ENCODE measurements at regions not wholly inside any gene's neighbourhood (a gene's known extent, or its start where the extent isn't known, plus 50 kb on each side); places are given as distances from the start of the nearest gene placed in this dataset.

DNA sequence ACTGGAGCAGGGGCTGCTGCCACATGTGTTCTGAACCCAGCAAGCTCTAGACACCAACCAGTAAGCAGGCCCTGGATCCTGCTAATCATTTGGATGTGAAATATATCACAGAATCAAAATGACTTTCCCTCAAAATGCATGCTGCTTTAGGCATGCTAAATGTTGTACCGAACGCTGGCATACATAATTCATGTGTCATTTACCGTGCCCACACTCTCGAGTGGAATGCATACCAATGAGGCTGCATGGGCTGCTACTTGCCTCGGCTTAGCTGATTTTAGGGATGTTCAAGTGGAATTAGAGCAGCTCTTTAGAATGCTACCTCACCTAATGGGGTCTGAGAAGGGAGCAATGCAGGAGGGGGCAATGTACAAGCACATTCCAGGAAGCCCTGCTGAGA lies 509.6 kb upstream of the RAB6C start:
- Mint-ChIP-seq H3K27ac (ENCODE audit: unreplicated experiment) (no peak overlapping the region), H3K4me3 (ENCODE audit: unreplicated experiment) (no peak overlapping the region)
- TF ChIP-seq CTCF (IDR thresholded peaks at IDR 0.05; ENCODE audit: partially characterized antibody, unreplicated experiment), result no peak

GRCh38 chr2:129478902-129479517 lies 500.5 kb upstream of the RAB6C start:
- Mint-ChIP-seq H3K36me3 (ENCODE audit: unreplicated experiment) (no peaks in the 10 kb centered on the region), H3K4me1 (ENCODE audit: low read depth, unreplicated experiment) (peaks cover 4% of the 10 kb centered on the region), H3K9me3 (ENCODE audit: unreplicated experiment) (peaks cover 1% of the 10 kb centered on the region), H3K27ac (ENCODE audit: unreplicated experiment) (no peak overlapping the region), H3K4me3 (ENCODE audit: unreplicated experiment) (no peak overlapping the region), H3K27me3 (ENCODE audit: unreplicated experiment) (no peaks in the 10 kb centered on the region)
- DNase-seq, result no peak
- no peak for TF ChIP-seq CTCF (IDR thresholded peaks at IDR 0.05; ENCODE audit: partially characterized antibody, unreplicated experiment)

More for the DNA sequence above, 509.6 kb upstream of the RAB6C start:
- Mint-ChIP-seq H3K9me3 (ENCODE audit: unreplicated experiment) (peaks cover 4% of the 10 kb centered on the region), H3K36me3 (ENCODE audit: unreplicated experiment) (peaks cover 1% of the 10 kb centered on the region), H3K4me1 (ENCODE audit: low read depth, unreplicated experiment) (no peaks in the 10 kb centered on the region), H3K27me3 (ENCODE audit: unreplicated experiment) (peaks cover 6% of the 10 kb centered on the region)
- no peak for DNase-seq

- peaks cover 1% of the 10 kb centered on the region for H3K9me3 Mint-ChIP-seq (ENCODE audit: unreplicated experiment)
- no peaks in the 10 kb centered on the region for H3K27me3 Mint-ChIP-seq (ENCODE audit: unreplicated experiment)
- peaks cover 5% of the 10 kb centered on the region for H3K4me1 Mint-ChIP-seq (ENCODE audit: low read depth, unreplicated experiment)
- H3K27ac Mint-ChIP-seq (ENCODE audit: unreplicated experiment), result no peak overlapping the region
- H3K36me3 Mint-ChIP-seq (ENCODE audit: unreplicated experiment), result no peaks in the 10 kb centered on the region
- H3K4me3 Mint-ChIP-seq (ENCODE audit: unreplicated experiment), result no peak overlapping the region
- DNase-seq, result no peak
- TF ChIP-seq CTCF (IDR thresholded peaks at IDR 0.05; ENCODE audit: partially characterized antibody, unreplicated experiment), result no peak
These were observed 499.6 kb upstream of the RAB6C start for GRCh38 chr2:129479892-129480291.

- no peaks in the 10 kb centered on the region for H3K27me3 Mint-ChIP-seq (ENCODE audit: unreplicated experiment)
- no peak for TF ChIP-seq CTCF (IDR thresholded peaks at IDR 0.05; ENCODE audit: partially characterized antibody, unreplicated experiment)
- no peak overlapping the region for H3K4me3 Mint-ChIP-seq (ENCODE audit: unreplicated experiment)
- no peaks in the 10 kb centered on the region for H3K36me3 Mint-ChIP-seq (ENCODE audit: unreplicated experiment)
- H3K4me1 Mint-ChIP-seq (ENCODE audit: low read depth, unreplicated experiment), result peaks cover 9% of the 10 kb centered on the region
- peaks cover 1% of the 10 kb centered on the region for H3K9me3 Mint-ChIP-seq (ENCODE audit: unreplicated experiment)
- no peak overlapping the region for H3K27ac Mint-ChIP-seq (ENCODE audit: unreplicated experiment)
- no peak for DNase-seq
These were observed 498.7 kb upstream of the RAB6C start for GRCh38 chr2:129480790-129481189.

GRCh38 chr2:129481306-129482219 lies 497.9 kb upstream of the RAB6C start:
- no peak overlapping the region for H3K4me3 Mint-ChIP-seq (ENCODE audit: unreplicated experiment)
- peaks cover 9% of the 10 kb centered on the region for H3K4me1 Mint-ChIP-seq (ENCODE audit: low read depth, unreplicated experiment)
- H3K9me3 Mint-ChIP-seq (ENCODE audit: unreplicated experiment), result peaks cover 1% of the 10 kb centered on the region
- no peak overlapping the region for H3K27ac Mint-ChIP-seq (ENCODE audit: unreplicated experiment)
- no peaks in the 10 kb centered on the region for H3K36me3 Mint-ChIP-seq (ENCODE audit: unreplicated experiment)
- no peak for TF ChIP-seq CTCF (IDR thresholded peaks at IDR 0.05; ENCODE audit: partially characterized antibody, unreplicated experiment)
- no peak for DNase-seq
- H3K27me3 Mint-ChIP-seq (ENCODE audit: unreplicated experiment), result no peaks in the 10 kb centered on the region

All from glutamatergic neuron (in vitro differentiated cells).